ENCODE measurements at regions not wholly inside any gene's neighbourhood (a gene's known extent, or its start where the extent isn't known, plus 50 kb on each side); places are given as distances from the start of the nearest gene placed in this dataset.

DNA sequence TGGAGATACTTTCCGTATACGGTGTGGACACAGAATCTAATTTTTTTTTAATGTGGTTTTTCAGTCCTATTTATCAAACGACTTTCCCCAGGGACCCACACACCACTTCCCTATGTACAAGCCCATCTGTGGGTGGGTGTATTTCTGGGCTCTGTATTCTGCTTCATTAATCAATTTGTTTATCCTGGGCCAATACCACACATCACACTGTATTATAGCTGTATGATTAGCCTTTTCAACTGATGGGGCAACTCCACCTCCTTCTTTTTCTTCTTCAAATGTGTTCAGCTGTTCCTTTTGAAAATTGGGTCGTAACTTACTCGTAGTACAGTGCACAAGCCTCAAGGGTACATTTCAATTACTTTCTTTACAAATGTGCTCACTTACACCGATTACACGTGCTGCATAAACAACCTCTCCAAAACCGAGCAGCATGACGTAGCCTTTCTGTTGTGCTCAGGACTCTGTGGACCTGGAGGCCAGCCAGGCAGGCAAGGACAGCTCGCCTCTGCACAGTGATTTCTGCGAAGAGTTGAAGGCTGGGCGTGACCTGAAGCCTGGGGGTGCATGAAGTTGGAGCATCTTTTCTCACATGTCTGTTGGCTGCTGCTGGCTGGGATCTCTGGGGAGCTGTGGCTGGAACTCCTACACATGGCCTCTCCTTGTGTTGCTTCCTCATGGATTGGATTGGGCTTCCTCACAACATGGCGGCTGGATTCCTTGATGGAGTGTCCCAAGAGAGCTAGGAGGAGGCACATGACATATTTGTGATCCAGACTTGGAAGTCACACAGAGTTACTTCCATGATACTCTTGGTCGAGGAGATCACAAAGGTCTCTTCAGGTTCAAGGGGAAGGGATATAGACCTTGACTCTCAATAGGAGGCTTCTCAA is 126.5 kb downstream of the CRYAA start:
- H3K9me3 ChIP-seq, result no peaks in the 10 kb centered on the region
- DNase-seq, result no peak
- no peaks in the 10 kb centered on the region for H3K36me3 ChIP-seq
- peaks cover 0 to 6% (median 0%) of the 10 kb centered on the region in 4 donors for H3K4me1 ChIP-seq
- no peaks in the 10 kb centered on the region for H3K27me3 ChIP-seq
- TF ChIP-seq, protein P1, sequence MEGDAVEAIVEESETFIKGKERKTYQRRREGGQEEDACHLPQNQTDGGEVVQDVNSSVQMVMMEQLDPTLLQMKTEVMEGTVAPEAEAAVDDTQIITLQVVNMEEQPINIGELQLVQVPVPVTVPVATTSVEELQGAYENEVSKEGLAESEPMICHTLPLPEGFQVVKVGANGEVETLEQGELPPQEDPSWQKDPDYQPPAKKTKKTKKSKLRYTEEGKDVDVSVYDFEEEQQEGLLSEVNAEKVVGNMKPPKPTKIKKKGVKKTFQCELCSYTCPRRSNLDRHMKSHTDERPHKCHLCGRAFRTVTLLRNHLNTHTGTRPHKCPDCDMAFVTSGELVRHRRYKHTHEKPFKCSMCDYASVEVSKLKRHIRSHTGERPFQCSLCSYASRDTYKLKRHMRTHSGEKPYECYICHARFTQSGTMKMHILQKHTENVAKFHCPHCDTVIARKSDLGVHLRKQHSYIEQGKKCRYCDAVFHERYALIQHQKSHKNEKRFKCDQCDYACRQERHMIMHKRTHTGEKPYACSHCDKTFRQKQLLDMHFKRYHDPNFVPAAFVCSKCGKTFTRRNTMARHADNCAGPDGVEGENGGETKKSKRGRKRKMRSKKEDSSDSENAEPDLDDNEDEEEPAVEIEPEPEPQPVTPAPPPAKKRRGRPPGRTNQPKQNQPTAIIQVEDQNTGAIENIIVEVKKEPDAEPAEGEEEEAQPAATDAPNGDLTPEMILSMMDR (IDR thresholded peaks at IDR 0.05), result no peak
- TF ChIP-seq POLR2A (IDR thresholded peaks at IDR 0.05), result no peak
- H3K27ac ChIP-seq, result no peak overlapping the region
- H3K4me3 ChIP-seq, result no peak overlapping the region

DNA sequence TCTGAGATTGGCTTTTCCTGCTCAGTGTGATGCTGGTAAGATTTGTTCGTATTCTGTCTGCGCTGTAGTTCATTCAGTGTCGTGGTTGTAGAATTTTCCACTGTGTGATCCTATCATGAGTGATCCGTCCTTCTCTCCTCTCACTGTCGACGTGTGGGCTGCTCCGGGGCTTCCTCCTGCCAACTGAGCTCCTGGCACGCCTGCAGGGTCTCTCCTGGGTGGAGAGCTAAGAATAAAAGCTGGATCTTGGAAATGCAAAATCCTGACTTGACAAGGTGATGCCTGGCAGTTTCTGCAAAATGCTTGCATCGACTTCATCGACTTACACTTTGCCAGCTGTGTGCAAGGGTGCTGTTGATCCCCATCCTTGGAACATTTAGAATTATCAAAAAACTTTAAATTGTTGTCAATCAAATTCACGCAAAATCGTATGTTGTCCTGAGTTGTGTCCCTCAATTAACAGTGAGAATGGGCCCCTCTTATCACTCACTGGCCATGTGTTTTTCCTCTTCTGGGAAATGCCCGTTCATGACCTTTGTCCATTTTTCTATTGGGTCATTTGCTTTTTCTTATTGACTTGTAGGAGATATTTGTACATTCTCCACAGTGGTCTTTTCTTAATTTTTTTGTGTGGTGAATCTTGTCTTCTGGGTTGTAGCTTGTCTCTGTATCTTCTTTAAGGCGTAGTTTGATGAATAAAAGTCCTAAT is 125.5 kb downstream of the CRYAA start:
- TF ChIP-seq, protein P1 (IDR thresholded peaks at IDR 0.05), result no peak
- TF ChIP-seq POLR2A (IDR thresholded peaks at IDR 0.05), result no peak
- Histone ChIP-seq H3K27me3 (no peaks in the 10 kb centered on the region), H3K4me3 (no peak overlapping the region), H3K27ac (no peak overlapping the region), H3K4me1 (peaks cover 0 to 10% (median 0%) of the 10 kb centered on the region in 4 donors), H3K9me3 (no peaks in the 10 kb centered on the region), H3K36me3 (no peaks in the 10 kb centered on the region)
- no peak for DNase-seq

DNA sequence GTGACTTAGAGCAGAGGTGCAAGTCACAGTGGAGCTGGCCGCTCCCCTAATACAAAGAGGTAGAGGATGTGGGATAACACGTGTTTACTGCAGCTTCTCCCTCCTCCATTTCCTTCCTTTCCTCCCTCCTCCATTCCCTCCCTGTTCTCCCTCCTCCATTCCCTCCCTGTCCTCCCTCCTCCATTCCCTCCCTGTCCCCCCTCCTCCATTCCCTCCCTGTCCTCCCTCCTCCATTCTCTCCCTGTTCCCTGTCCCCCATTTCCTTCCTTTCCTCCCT is 124.0 kb downstream of the CRYAA start:
- Histone ChIP-seq H3K36me3 (no peaks in the 10 kb centered on the region), H3K4me3 (no peak overlapping the region), H3K27ac (no peak overlapping the region), H3K4me1 (peaks cover 0 to 10% (median 0%) of the 10 kb centered on the region in 4 donors), H3K27me3 (no peaks in the 10 kb centered on the region), H3K9me3 (no peaks in the 10 kb centered on the region)
- no peak for DNase-seq
- no peak for TF ChIP-seq POLR2A (IDR thresholded peaks at IDR 0.05)
- TF ChIP-seq, protein P1 (IDR thresholded peaks at IDR 0.05), result no peak

DNA sequence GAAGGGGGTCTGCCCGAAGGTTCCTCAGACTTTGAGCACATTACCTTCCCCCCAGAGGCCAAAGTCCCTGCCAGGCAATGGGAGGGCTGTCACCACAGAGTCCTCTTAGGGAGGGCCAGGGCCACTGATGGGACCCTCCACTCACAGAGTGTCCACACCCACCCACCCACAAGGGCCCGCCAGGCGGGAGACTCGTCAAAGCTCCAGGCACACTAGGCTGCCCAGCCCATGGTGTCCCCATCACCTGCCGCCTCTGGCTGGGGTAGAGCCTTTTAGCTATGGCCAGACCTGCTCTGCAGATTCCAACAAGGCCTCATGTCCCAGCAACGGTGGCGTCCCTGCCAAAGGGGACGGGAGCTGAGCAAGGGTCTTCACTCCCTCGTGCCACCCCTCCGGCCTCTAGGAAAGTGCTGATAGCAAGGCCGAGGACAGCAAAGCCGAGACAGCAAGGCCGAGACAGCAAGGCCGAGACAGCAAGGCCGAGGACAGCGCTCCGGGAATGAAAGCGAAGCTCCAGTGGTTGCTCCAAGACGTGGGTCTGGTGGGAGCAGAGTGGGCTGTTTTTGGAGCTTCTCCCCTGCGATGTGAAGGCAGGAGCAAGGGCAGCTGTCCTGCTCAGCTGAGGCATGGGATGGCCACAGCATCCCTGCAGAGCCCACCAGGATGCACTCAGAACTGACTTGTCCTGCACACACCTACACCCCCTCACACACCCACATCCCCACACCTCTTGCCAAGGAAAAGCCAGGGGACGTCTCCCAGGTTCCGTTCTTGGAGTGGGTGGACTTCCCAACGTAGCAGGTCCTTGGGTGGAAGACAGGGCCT is 123.4 kb downstream of the CRYAA start:
- Histone ChIP-seq H3K9me3 (no peaks in the 10 kb centered on the region), H3K4me1 (peaks cover 0 to 10% (median 0%) of the 10 kb centered on the region in 4 donors), H3K27me3 (no peaks in the 10 kb centered on the region), H3K27ac (no peak overlapping the region), H3K4me3 (no peak overlapping the region), H3K36me3 (no peaks in the 10 kb centered on the region)
- no peak for TF ChIP-seq POLR2A (IDR thresholded peaks at IDR 0.05)
- TF ChIP-seq, protein P1 (IDR thresholded peaks at IDR 0.05), result no peak
- DNase-seq, result no peak

DNA sequence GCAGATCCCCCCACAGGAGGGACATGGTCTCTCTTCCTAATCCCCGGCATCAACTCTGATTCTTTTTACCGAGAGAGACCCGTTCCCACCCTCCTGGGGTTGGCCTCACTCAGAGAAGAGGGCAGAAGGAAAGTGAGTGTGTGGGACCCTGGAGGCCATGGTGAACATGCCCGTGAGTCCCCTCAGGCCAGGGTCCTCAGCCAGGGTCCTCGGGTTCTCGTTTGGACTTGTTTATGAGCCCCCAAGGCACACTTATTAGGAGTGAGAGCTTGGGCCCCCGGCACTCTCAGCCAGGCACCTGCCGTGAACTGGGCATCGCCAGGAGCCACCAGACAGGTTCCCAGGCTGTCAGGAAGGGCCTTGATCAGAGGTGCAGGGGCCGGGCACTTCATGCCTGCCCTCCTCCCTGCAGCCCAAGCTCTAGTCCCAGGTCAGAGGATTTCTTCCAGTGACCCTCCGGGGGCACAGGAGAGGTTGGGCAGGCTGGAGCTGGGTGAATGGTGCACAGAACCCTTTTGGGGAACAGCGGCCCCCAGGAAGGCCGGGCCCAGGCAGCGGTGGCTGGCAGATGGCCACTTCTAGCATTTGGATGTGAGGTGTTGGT is 122.6 kb downstream of the CRYAA start:
- no peaks in the 10 kb centered on the region for H3K9me3 ChIP-seq
- H3K27ac ChIP-seq, result no peak overlapping the region
- no peaks in the 10 kb centered on the region for H3K36me3 ChIP-seq
- H3K27me3 ChIP-seq, result no peaks in the 10 kb centered on the region
- DNase-seq, result no peak
- H3K4me1 ChIP-seq, result peaks cover 0 to 10% (median 0%) of the 10 kb centered on the region in 4 donors
- TF ChIP-seq, protein P1 (IDR thresholded peaks at IDR 0.05), result no peak
- no peak for TF ChIP-seq POLR2A (IDR thresholded peaks at IDR 0.05)
- H3K4me3 ChIP-seq, result no peak overlapping the region
